H1 (cell line): ENCODE measurements at regions not wholly inside any gene's neighbourhood (a gene's known extent, or its start where the extent isn't known, plus 50 kb on each side); places are given as distances from the start of the nearest gene placed in this dataset.

ENCODE experiments used
- CTCF ChIA-PET: fragments of 300-600 bp; sonication (Branson Sonifier 250); formaldehyde crosslinking; loops from one replicate; lab custom pipeline; 2021; ENCODE audit not compliant: partially characterized antibody; lab: Charles Lee
- POLR2A ChIA-PET: fragments of 300-600 bp; sonication (Branson Sonifier 250); formaldehyde crosslinking; loops from one replicate; lab custom pipeline; 2021; ENCODE audit warnings: inconsistent platforms; ENCODE audit not compliant: partially characterized antibody; lab: Charles Lee
- DNase-seq, 2 experiments: peaks; one replicate each; pipeline versions ENCODE4 v3.0.0 to v3.0.0-alpha.2; 2010 to 2022; ENCODE audit warnings: low spot score in 2 of 2, low read depth in 1 of 2, mixed read lengths in 1 of 2
- FAIRE-seq: peaks from 2 replicates; lab custom pipeline; 2011; peaks lifted over from hg19 to GRCh38; lab: Jason Lieb, UNC
- H2AFZ ChIP-seq: 2 replicates; pipeline ENCODE4 v1.8.1; 2012; ENCODE audit warnings: low read length, inconsistent platforms
- H2AK5ac ChIP-seq: 2 replicates; pipeline ENCODE4 v1.6.1; 2013; ENCODE audit warnings: low read depth, low read length
- H2BK120ac ChIP-seq: replicated peaks from 2 replicates; pipeline ENCODE3; 2013; ENCODE audit warnings: low read depth, low read length, inconsistent platforms
- H2BK12ac ChIP-seq: 2 replicates; pipeline ENCODE4 v1.6.1; 2013; ENCODE audit warnings: low read depth, low read length
- H2BK15ac ChIP-seq: 2 replicates; pipeline ENCODE4 v1.6.1; 2013; ENCODE audit warnings: low read length
- H2BK20ac ChIP-seq: 2 replicates; pipeline ENCODE4 v1.6.1; 2013; ENCODE audit warnings: low read length
- H2BK5ac ChIP-seq: 2 replicates; pipeline ENCODE4 v1.6.1; 2013; ENCODE audit warnings: low read depth, low read length
- H3K14ac ChIP-seq: 2 replicates; pipeline ENCODE4 v1.6.1; 2013; ENCODE audit warnings: inconsistent platforms; ENCODE audit not compliant: insufficient read length
- H3K18ac ChIP-seq: 2 replicates; pipeline ENCODE4 v1.6.1; 2013; ENCODE audit warnings: low read length; ENCODE audit errors: extremely low read depth
- H3K23ac ChIP-seq: 2 replicates; pipeline ENCODE4 v1.6.1; 2013; ENCODE audit warnings: inconsistent platforms; ENCODE audit not compliant: insufficient read length
- H3K23me2 ChIP-seq: 2 replicates; pipeline ENCODE4 v1.6.1; 2013; ENCODE audit warnings: low read depth, low read length
- H3K27ac ChIP-seq: 2 replicates; pipeline ENCODE4 v1.6.1; 2011; ENCODE audit warnings: low read depth, low read length, inconsistent platforms
- H3K27me3 ChIP-seq, 4 experiments: replicated peaks in 1 of 4; 1 replicate in 1 of 4; 2 replicates in 3 of 4; pipeline versions ENCODE4 v1.6.1 to v1.8.1; 2011 to 2013; ENCODE audit warnings: low read length in 3 of 4, mild to moderate bottlenecking in 3 of 4, inconsistent platforms in 2 of 4, mixed read lengths in 2 of 4, moderate library complexity in 1 of 4; ENCODE audit not compliant: control insufficient read depth in 3 of 4, insufficient read depth in 3 of 4; ENCODE audit errors: extremely low read depth in 1 of 4
- H3K36me3 ChIP-seq, 4 experiments: 2 replicates each; pipeline versions ENCODE4 v1.6.1 to v1.8.1; 2011 to 2013; ENCODE audit warnings: mild to moderate bottlenecking in 4 of 4, low read length in 3 of 4, moderate library complexity in 2 of 4, control low read depth in 1 of 4, inconsistent platforms in 1 of 4; ENCODE audit not compliant: insufficient read depth in 4 of 4, control insufficient read depth in 2 of 4
- H3K4ac ChIP-seq: replicated peaks from 2 replicates; pipeline ENCODE3; 2013; ENCODE audit warnings: low read length, low read depth, mixed read lengths, inconsistent platforms; ENCODE audit not compliant: insufficient read length
- H3K4me1 ChIP-seq, 4 experiments: replicated peaks in 1 of 4; 1 replicate in 1 of 4; 2 replicates in 3 of 4; pipeline versions ENCODE4 v1.6.1 to v1.8.1; 2011 to 2013; ENCODE audit warnings: low read length in 3 of 4, inconsistent platforms in 2 of 4, mixed read lengths in 1 of 4; ENCODE audit not compliant: insufficient read depth in 4 of 4, control insufficient read depth in 3 of 4
- H3K4me2 ChIP-seq, 2 experiments: 2 replicates each; pipeline versions ENCODE4 v1.6.1 to v1.8.1; 2011 to 2013; ENCODE audit warnings: low read depth in 2 of 2, low read length in 2 of 2, control low read depth in 1 of 2, inconsistent platforms in 1 of 2, mild to moderate bottlenecking in 1 of 2; ENCODE audit not compliant: insufficient read depth in 1 of 2
- H3K4me3 ChIP-seq, 4 experiments: fragments of 200-600, 300-600 bp in 1 of 4; sonication (generic), shearing (Covaris generic), sonication (Bioruptor Twin) in 1 of 4; 2 replicates each; pipeline versions ENCODE4 v1.5.1 to v1.8.1; 2011 to 2016; ENCODE audit warnings: low read length in 4 of 4, low read depth in 3 of 4, control low read depth in 2 of 4, inconsistent platforms in 2 of 4, mild to moderate bottlenecking in 2 of 4, mixed read lengths in 1 of 4, moderate library complexity in 1 of 4; ENCODE audit not compliant: insufficient read depth in 2 of 4; ENCODE audit errors: extremely low read depth in 1 of 4
- H3K56ac ChIP-seq: replicated peaks from 2 replicates; pipeline ENCODE3; 2013; ENCODE audit warnings: low read depth, mild to moderate bottlenecking, mixed read lengths, low read length, inconsistent platforms; ENCODE audit not compliant: insufficient read length
- H3K79me1 ChIP-seq: 2 replicates; pipeline ENCODE4 v1.6.1; 2013; ENCODE audit warnings: low read depth, low read length, control low read depth
- H3K79me2 ChIP-seq, 2 experiments: 2 replicates each; pipeline versions ENCODE4 v1.6.1 to v1.8.1; 2012 to 2013; ENCODE audit warnings: low read length in 2 of 2, mild to moderate bottlenecking in 2 of 2, inconsistent platforms in 1 of 2; ENCODE audit not compliant: insufficient read depth in 2 of 2, control insufficient read depth in 1 of 2
- H3K9ac ChIP-seq, 4 experiments: replicated peaks in 1 of 4; 1 replicate in 1 of 4; 2 replicates in 3 of 4; pipeline versions ENCODE4 v1.6.1 to v1.8.1; 2011 to 2013; ENCODE audit warnings: low read depth in 3 of 4, low read length in 3 of 4, control low read depth in 2 of 4, mild to moderate bottlenecking in 2 of 4, moderate library complexity in 2 of 4, inconsistent platforms in 1 of 4; ENCODE audit errors: extremely low read depth in 1 of 4
- H3K9me3 ChIP-seq, 2 experiments: 2 replicates each; pipeline versions ENCODE4 v1.6.1 to v1.8.1; 2012 to 2013; ENCODE audit warnings: mild to moderate bottlenecking in 2 of 2, moderate library complexity in 2 of 2, control low read depth in 1 of 2, inconsistent platforms in 1 of 2, low read depth in 1 of 2, low read length in 1 of 2, mixed read lengths in 1 of 2; ENCODE audit not compliant: insufficient read depth in 2 of 2
- H4K20me1 ChIP-seq, 2 experiments: replicated peaks in 1 of 2; 2 replicates each; pipeline versions ENCODE3 to v1.8.1; 2011 to 2013; ENCODE audit warnings: inconsistent platforms in 2 of 2, low read length in 2 of 2, mild to moderate bottlenecking in 1 of 2; ENCODE audit not compliant: insufficient read depth in 2 of 2, control insufficient read depth in 1 of 2
- H4K5ac ChIP-seq: 2 replicates; pipeline ENCODE4 v1.6.1; 2013; ENCODE audit warnings: low read length, low read depth, mixed read lengths, inconsistent platforms; ENCODE audit not compliant: insufficient read length
- H4K8ac ChIP-seq: 2 replicates; pipeline ENCODE4 v1.8.0; 2013; ENCODE audit warnings: mild to moderate bottlenecking, moderate library complexity, low read length, inconsistent platforms; ENCODE audit not compliant: insufficient read depth; ENCODE audit errors: extremely low read depth
- H4K91ac ChIP-seq: replicated peaks from 2 replicates; pipeline ENCODE3; 2013; ENCODE audit warnings: low read length, mixed read lengths, inconsistent platforms; ENCODE audit not compliant: insufficient read length
- BCL11A ChIP-seq, 2 experiments: IDR thresholded peaks; one replicate each; pipeline ENCODE4 v1.6.1; 2011; ENCODE audit warnings: low read depth in 2 of 2, low read length in 2 of 2, mild to moderate bottlenecking in 2 of 2
- BRCA1 ChIP-seq: IDR thresholded peaks from 2 replicates; pipeline ENCODE4 v1.6.1; 2012; ENCODE audit warnings: low read depth, low read length, improper control_type of control experiment
- CBX8 ChIP-seq: fragments of 300-800, 300-1000 bp; sonication (generic); IDR thresholded peaks from 2 replicates; pipeline ENCODE4 v1.7.1; 2016; ENCODE audit warnings: low read depth, low read length, borderline replicate concordance
- EP300 ChIP-seq, 2 experiments: IDR thresholded peaks; 1 replicate in 1 of 2; 2 replicates in 1 of 2; pipeline ENCODE4 v1.6.1; 2011 to 2012; ENCODE audit warnings: low read depth in 2 of 2, low read length in 2 of 2, mild to moderate bottlenecking in 2 of 2, borderline replicate concordance in 1 of 2, inconsistent platforms in 1 of 2, moderate library complexity in 1 of 2
- FOSL1 ChIP-seq: IDR thresholded peaks from 2 replicates; pipeline ENCODE4 v1.6.1; 2011; ENCODE audit warnings: mild to moderate bottlenecking, low read depth, low read length, moderate library complexity; ENCODE audit not compliant: insufficient read depth
- JUND ChIP-seq: IDR thresholded peaks from 2 replicates; pipeline ENCODE4 v1.6.1; 2011; ENCODE audit warnings: mild to moderate bottlenecking, improper control_type of control experiment, low read length
- POLR2AphosphoS5 ChIP-seq: IDR thresholded peaks from 2 replicates; pipeline ENCODE4 v1.6.1; 2011; ENCODE audit warnings: low read depth, low read length
- SAP30 ChIP-seq: fragments of 300-600 bp; sonication (generic); IDR thresholded peaks from 2 replicates; pipeline ENCODE4 v1.7.1; 2012; ENCODE audit warnings: low read length, moderate library complexity, mild to moderate bottlenecking, inconsistent platforms; ENCODE audit not compliant: insufficient read depth, insufficient replicate concordance
- WGBS, 2 experiments: shearing (Covaris generic) in 1 of 2; methylation state at CpG; one replicate each; pipeline versions ENCODE4 v1.1.6 to v1.1.7; 2013 to 2015; ENCODE audit warnings: low lambda C conversion rate in 2 of 2, mixed read lengths in 2 of 2, inconsistent platforms in 1 of 2, low coverage in 1 of 2, missing lambda C conversion rate in 1 of 2; ENCODE audit not compliant: insufficient replicate concordance in 2 of 2, insufficient coverage in 1 of 2, insufficient read length in 1 of 2; ENCODE audit errors: extremely low coverage in 1 of 2, missing lambda C conversion rate in 1 of 2; 5-methylcytosine and 5-hydroxymethylcytosine counted together
- TF ChIP-seq, protein P1 (sequence below): IDR thresholded peaks from 2 replicates; pipeline ENCODE4 v1.6.1; 2012; ENCODE audit warnings: inconsistent platforms
- TF ChIP-seq, protein P2 (sequence below): IDR thresholded peaks from 2 replicates; pipeline ENCODE4 v1.6.1; 2011; ENCODE audit warnings: low read length, improper control_type of control experiment
- TF ChIP-seq, protein P3 (sequence below): IDR thresholded peaks from 2 replicates; pipeline ENCODE4 v1.6.1; 2011; ENCODE audit warnings: low read depth, mild to moderate bottlenecking, low read length; ENCODE audit not compliant: insufficient read depth

DNA sequence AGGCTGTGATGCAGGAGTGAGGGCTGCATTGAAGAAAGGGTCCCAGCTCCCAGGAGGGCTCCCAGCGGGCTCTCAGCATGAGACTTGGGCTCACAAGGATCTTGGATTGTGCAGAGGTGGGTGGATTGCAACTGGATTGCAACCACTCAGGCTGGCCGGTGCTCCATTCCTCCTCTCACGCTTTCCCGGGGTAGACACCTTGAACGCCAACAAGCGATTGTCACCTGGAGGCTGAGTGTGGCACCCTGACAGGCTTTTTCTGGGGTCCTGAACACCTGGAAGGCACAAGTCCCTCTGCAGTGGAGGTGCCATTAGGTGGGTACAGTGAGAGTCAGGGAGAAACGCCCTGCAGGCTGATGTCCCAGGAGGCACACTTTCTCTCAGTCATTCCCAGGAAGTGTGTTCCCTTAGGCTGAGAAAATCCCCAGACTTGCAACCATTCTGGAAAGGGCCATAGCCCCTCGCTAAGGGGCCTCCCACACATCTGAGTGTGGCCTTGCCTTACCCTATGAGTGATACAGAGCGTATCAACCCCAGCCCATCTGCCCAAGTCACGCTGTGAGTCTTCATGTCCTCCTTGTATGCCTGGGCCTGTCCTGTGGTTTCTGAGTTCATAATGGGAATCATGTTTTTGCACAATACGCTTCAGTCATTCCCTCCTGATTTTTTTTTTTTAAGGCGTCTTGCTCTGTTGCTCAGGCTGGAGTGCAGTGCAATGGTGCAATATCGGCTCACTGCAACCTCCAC, 488.1 kb downstream of the IRX1 start:
- no peaks in the 10 kb centered on the region for H3K4me1 ChIP-seq
- H3K9ac ChIP-seq, result no peak overlapping the region
- no peaks in the 10 kb centered on the region for H3K79me2 ChIP-seq
- 85% methylated on average over 13 of the region's 13 CpGs; no CpG with 5 or more reads in 1 of the 2 experiments for WGBS, 2 experiments
- H3K4me2 ChIP-seq, result no peak overlapping the region
- no peak overlapping the region for H3K23ac ChIP-seq
- peaks cover 0 to 6% of the 10 kb centered on the region in 2 experiments for H4K20me1 ChIP-seq
- no peak overlapping the region for H4K8ac ChIP-seq
- H4K91ac ChIP-seq, result no peak overlapping the region
- ChIA-PET CTCF (no interaction called here), POLR2A (no interaction called here)
- no peaks in the 10 kb centered on the region; a peak in 1 of 7 replicates for H3K27me3 ChIP-seq
- no peak overlapping the region for H3K14ac ChIP-seq
- H3K4ac ChIP-seq, result no peak overlapping the region
- no peak overlapping the region for H4K5ac ChIP-seq
- H3K56ac ChIP-seq, result no peak overlapping the region
- no peak overlapping the region for H2BK20ac ChIP-seq
- no peak for DNase-seq
- no peak overlapping the region for H2BK12ac ChIP-seq
- H3K36me3 ChIP-seq, result no peaks in the 10 kb centered on the region
- no peak overlapping the region for H3K18ac ChIP-seq
- H3K9me3 ChIP-seq, result no peaks in the 10 kb centered on the region
- H3K23me2 ChIP-seq, result peaks cover 3% of the 10 kb centered on the region
- H3K4me3 ChIP-seq, result no peak overlapping the region
- no peak overlapping the region for H2AFZ ChIP-seq
- H2BK120ac ChIP-seq, result no peak overlapping the region
- H2BK15ac ChIP-seq, result no peak overlapping the region
- no peak overlapping the region for H2AK5ac ChIP-seq
- no peaks in the 10 kb centered on the region for H3K79me1 ChIP-seq
- no peak overlapping the region for H2BK5ac ChIP-seq
- no peak overlapping the region for H3K27ac ChIP-seq
- no peak for FAIRE-seq
- no peak for TF ChIP-seq SAP30
- no peak for TF ChIP-seq BCL11A (IDR thresholded peaks at IDR 0.05; ENCODE audit: low read depth in 2 of 2, low read length in 2 of 2)
- no peak for TF ChIP-seq JUND
- TF ChIP-seq CBX8, result no peak
- no peak for TF ChIP-seq BRCA1
- TF ChIP-seq, protein P1, sequence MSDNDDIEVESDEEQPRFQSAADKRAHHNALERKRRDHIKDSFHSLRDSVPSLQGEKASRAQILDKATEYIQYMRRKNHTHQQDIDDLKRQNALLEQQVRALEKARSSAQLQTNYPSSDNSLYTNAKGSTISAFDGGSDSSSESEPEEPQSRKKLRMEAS, result no peak
- no peak for TF ChIP-seq POLR2AphosphoS5
- TF ChIP-seq, protein P2, sequence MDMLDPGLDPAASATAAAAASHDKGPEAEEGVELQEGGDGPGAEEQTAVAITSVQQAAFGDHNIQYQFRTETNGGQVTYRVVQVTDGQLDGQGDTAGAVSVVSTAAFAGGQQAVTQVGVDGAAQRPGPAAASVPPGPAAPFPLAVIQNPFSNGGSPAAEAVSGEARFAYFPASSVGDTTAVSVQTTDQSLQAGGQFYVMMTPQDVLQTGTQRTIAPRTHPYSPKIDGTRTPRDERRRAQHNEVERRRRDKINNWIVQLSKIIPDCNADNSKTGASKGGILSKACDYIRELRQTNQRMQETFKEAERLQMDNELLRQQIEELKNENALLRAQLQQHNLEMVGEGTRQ, result no peak
- TF ChIP-seq, protein P3, sequence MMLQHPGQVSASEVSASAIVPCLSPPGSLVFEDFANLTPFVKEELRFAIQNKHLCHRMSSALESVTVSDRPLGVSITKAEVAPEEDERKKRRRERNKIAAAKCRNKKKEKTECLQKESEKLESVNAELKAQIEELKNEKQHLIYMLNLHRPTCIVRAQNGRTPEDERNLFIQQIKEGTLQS, result no peak
- TF ChIP-seq FOSL1, result no peak
- TF ChIP-seq EP300 (IDR thresholded peaks at IDR 0.05; ENCODE audit: borderline replicate concordance in 1 of 2, low read depth in 2 of 2, low read length in 2 of 2), result no peak
